DOHH2 (cell line): ENCODE measurements at regions not wholly inside any gene's neighbourhood (a gene's known extent, or its start where the extent isn't known, plus 50 kb on each side); places are given as distances from the start of the nearest gene placed in this dataset.

Experiments used
- H3F3A ChIP-seq: fragments of 200-600 bp; sonication (generic), shearing (Covaris generic); 2 replicates; pipeline ENCODE4 v1.6.0; 2016; ENCODE audit warnings: antibody characterized with exemption, mild to moderate bottlenecking; ENCODE audit not compliant: control insufficient read depth, insufficient read depth
- H3K27ac ChIP-seq: fragments of 200-600 bp; sonication (generic); 2 replicates; pipeline ENCODE4 v1.5.1; 2014; ENCODE audit warnings: low read depth, mild to moderate bottlenecking, low read length, moderate library complexity
- H3K27me3 ChIP-seq: fragments of 200-600 bp; sonication (generic); 2 replicates; pipeline ENCODE4 v1.6.1; 2014; ENCODE audit warnings: mild to moderate bottlenecking, low read length, mixed read lengths; ENCODE audit not compliant: control insufficient read depth
- H3K36me3 ChIP-seq: fragments of 200-600 bp; sonication (generic); 2 replicates; pipeline ENCODE4 v1.6.1; 2014; ENCODE audit warnings: mild to moderate bottlenecking, low read length, moderate library complexity, mixed read lengths; ENCODE audit not compliant: control insufficient read depth
- H3K4me1 ChIP-seq: fragments of 200-600 bp; sonication (generic); 2 replicates; pipeline ENCODE4 v1.6.1; 2014; ENCODE audit warnings: mild to moderate bottlenecking, low read length, mixed read lengths; ENCODE audit not compliant: control insufficient read depth
- H3K4me2 ChIP-seq: fragments of 200-600 bp; sonication (generic); 2 replicates; pipeline ENCODE4 v1.6.0; 2014; ENCODE audit warnings: mild to moderate bottlenecking, low read length, moderate library complexity
- H3K4me3 ChIP-seq: fragments of 200-600 bp; sonication (generic); 2 replicates; pipeline ENCODE4 v1.5.1; 2014; ENCODE audit warnings: mild to moderate bottlenecking, low read length, mixed read lengths
- H3K79me2 ChIP-seq: fragments of 200-600 bp; sonication (generic); 2 replicates; pipeline ENCODE4 v1.6.1; 2014; ENCODE audit warnings: mild to moderate bottlenecking, low read length, mixed read lengths; ENCODE audit not compliant: control insufficient read depth
- H3K9me2 ChIP-seq: fragments of 200-600 bp; sonication (generic); replicated peaks from 2 replicates; pipeline ENCODE4 v1.6.1; 2014; ENCODE audit warnings: mild to moderate bottlenecking, low read length, mixed read lengths; ENCODE audit not compliant: control insufficient read depth
- H3K9me3 ChIP-seq: fragments of 200-600 bp; sonication (generic); 2 replicates; pipeline ENCODE4 v1.6.1; 2014; ENCODE audit warnings: antibody characterized with exemption, low read length, mixed read lengths; ENCODE audit not compliant: control insufficient read depth, insufficient read depth
- H4K20me1 ChIP-seq: fragments of 200-600 bp; sonication (generic); 2 replicates; pipeline ENCODE4 v1.6.0; 2014; ENCODE audit warnings: low read depth, mild to moderate bottlenecking, antibody characterized with exemption, low read length, moderate library complexity; ENCODE audit not compliant: control insufficient read depth, insufficient read depth
- CTCF ChIP-seq: fragments of 200-600 bp; sonication (generic); IDR thresholded peaks from one replicate; pipeline ENCODE4 v1.5.1; 2014; ENCODE audit warnings: antibody characterized with exemption, mild to moderate bottlenecking, low read depth, low read length; ENCODE audit not compliant: poor library complexity, severe bottlenecking
- EZH2phosphoT487 ChIP-seq: fragments of 200-600 bp; sonication (generic); IDR thresholded peaks from 2 replicates; pipeline ENCODE4 v1.6.1; 2017; ENCODE audit warnings: borderline replicate concordance, mild to moderate bottlenecking, antibody characterized with exemption, low read length, moderate library complexity, mixed read lengths

- Histone ChIP-seq H3K27ac (no peak overlapping the region), H3K79me2 (no peaks in the 10 kb centered on the region), H3K4me2 (no peak overlapping the region), H3K36me3 (no peaks in the 10 kb centered on the region), H4K20me1 (no peaks in the 10 kb centered on the region), H3K9me2 (no peaks in the 10 kb centered on the region), H3K27me3 (no peaks in the 10 kb centered on the region), H3F3A (no peaks in the 10 kb centered on the region), H3K9me3 (no peaks in the 10 kb centered on the region), H3K4me3 (no peak overlapping the region), H3K4me1 (no peaks in the 10 kb centered on the region)
- TF ChIP-seq EZH2phosphoT487 = no peak
- no peak for TF ChIP-seq CTCF
These were observed 458.6 kb upstream of the ASIC2 start for GRCh38 chr17:33751702-33752065.

DNA sequence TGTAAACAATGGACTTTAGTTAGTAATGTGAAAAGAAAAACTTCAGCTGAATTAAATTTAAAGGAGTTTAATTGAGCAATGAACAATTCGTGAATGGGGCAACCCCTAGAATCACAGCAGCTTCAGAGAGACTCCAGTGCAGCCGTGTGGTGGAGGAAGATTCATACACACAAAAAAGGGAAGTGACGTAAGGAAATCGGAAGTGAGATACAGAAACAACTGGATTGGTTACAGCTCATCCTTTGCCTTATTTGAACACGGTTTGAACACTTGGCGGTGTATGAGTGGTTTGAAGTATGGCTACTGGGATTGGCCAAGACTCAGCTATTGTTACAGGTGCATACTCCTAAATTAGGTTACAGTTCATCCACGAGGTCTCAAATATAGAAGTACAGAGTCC, 460.4 kb upstream of the ASIC2 start:
- no peaks in the 10 kb centered on the region for H3K79me2 ChIP-seq
- H3K27me3 ChIP-seq = no peaks in the 10 kb centered on the region
- H3K4me1 ChIP-seq = no peaks in the 10 kb centered on the region
- H3K4me3 ChIP-seq = no peak overlapping the region
- H3K9me2 ChIP-seq = no peaks in the 10 kb centered on the region
- no peaks in the 10 kb centered on the region for H3K36me3 ChIP-seq
- no peak overlapping the region for H3K4me2 ChIP-seq
- TF ChIP-seq EZH2phosphoT487 (no peak), CTCF (no peak)
- no peaks in the 10 kb centered on the region for H3K9me3 ChIP-seq
- H4K20me1 ChIP-seq = no peaks in the 10 kb centered on the region
- no peaks in the 10 kb centered on the region for H3F3A ChIP-seq
- no peak overlapping the region for H3K27ac ChIP-seq

- Histone ChIP-seq H3K4me1 (no peaks in the 10 kb centered on the region), H3K27me3 (no peaks in the 10 kb centered on the region), H3K27ac (no peak overlapping the region), H3K9me2 (no peaks in the 10 kb centered on the region), H3K4me2 (no peak overlapping the region), H4K20me1 (no peaks in the 10 kb centered on the region), H3F3A (no peaks in the 10 kb centered on the region), H3K4me3 (no peak overlapping the region), H3K36me3 (no peaks in the 10 kb centered on the region), H3K79me2 (no peaks in the 10 kb centered on the region), H3K9me3 (no peaks in the 10 kb centered on the region)
- no peak for TF ChIP-seq CTCF
- no peak for TF ChIP-seq EZH2phosphoT487
These were observed 462.9 kb upstream of the ASIC2 start for GRCh38 chr17:33756021-33756420.

DNA sequence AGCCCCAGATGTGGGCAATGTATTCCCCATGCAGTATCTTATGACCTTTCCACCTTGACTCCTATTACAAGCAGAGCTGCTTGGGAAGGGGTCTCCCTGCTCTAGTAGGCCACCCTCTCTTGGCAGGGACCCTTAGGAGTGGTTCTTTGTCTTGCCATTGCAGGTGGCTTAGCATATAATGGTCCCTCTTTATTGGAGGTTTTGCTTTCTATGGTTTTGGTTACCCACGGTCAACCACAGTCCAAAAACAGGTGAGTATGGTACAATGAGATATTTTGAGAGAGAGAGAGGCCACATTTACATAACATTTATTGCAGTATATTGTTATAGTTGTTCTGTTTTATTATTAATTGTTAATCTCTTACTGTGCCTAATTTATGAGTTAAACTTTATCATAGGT, 472.8 kb upstream of the ASIC2 start:
- Histone ChIP-seq H3K4me1 (no peaks in the 10 kb centered on the region), H3K27me3 (no peaks in the 10 kb centered on the region), H3K4me2 (no peak overlapping the region), H3K4me3 (no peak overlapping the region), H3F3A (no peaks in the 10 kb centered on the region), H3K27ac (no peak overlapping the region), H3K9me3 (no peaks in the 10 kb centered on the region), H3K36me3 (no peaks in the 10 kb centered on the region), H3K79me2 (no peaks in the 10 kb centered on the region), H4K20me1 (no peaks in the 10 kb centered on the region), H3K9me2 (no peaks in the 10 kb centered on the region)
- TF ChIP-seq EZH2phosphoT487 (no peak), CTCF (no peak)
